ENCODE measurements at regions not wholly inside any gene's neighbourhood (a gene's known extent, or its start where the extent isn't known, plus 50 kb on each side); places are given as distances from the start of the nearest gene placed in this dataset.
"Not testable (repeated sequence)": the region's sequence is repeated elsewhere in the genome, so short reads cannot be mapped to it uniquely, and the experiment has no call there.

GRCh38 chr7:37617406-37617805 lies 66.2 kb upstream of the GPR141 start:
- not testable (repeated sequence) for H3K79me2 ChIP-seq (ENCODE audit: control insufficient read depth, insufficient read depth, low read length, poor library complexity); H2AK5ac ChIP-seq (ENCODE audit: low read length); H3K9me3 ChIP-seq (ENCODE audit: insufficient read depth, low read depth, low read length); H3K36me3 ChIP-seq (ENCODE audit: control insufficient read depth in 1 of 2, insufficient read depth in 2 of 2, low read length in 2 of 2); H2BK12ac ChIP-seq (ENCODE audit: low read length); H4K91ac ChIP-seq (ENCODE audit: low read depth, low read length); H3K79me1 ChIP-seq (ENCODE audit: low read length); H3K18ac ChIP-seq (ENCODE audit: low read length); H3K23ac ChIP-seq (ENCODE audit: low read length); H3K27me3 ChIP-seq (ENCODE audit: insufficient read depth, low read length); H3K4ac ChIP-seq (ENCODE audit: low read depth, low read length); H3K9ac ChIP-seq (ENCODE audit: low read length); H4K8ac ChIP-seq (ENCODE audit: low read depth, low read length); H3K4me3 ChIP-seq (ENCODE audit: low read depth, low read length); H2BK120ac ChIP-seq (ENCODE audit: insufficient read depth, low read length, poor library complexity); H3K4me1 ChIP-seq (ENCODE audit: control insufficient read depth in 1 of 2, insufficient read depth in 2 of 2, low read length in 2 of 2); H3K27ac ChIP-seq (ENCODE audit: low read depth, low read length); H2BK5ac ChIP-seq (ENCODE audit: low read depth, low read length, poor library complexity); H3K14ac ChIP-seq (ENCODE audit: low read length); H3K4me2 ChIP-seq (ENCODE audit: low read length); H4K12ac ChIP-seq (ENCODE audit: low read depth, low read length); H2AFZ ChIP-seq (ENCODE audit: insufficient read depth, low read length, poor library complexity); DNase-seq
- no CpG with 5 or more reads among the region's 16 CpGs for WGBS (ENCODE audit: extremely low coverage, insufficient coverage, insufficient read length)

- no peak overlapping the region for H2BK120ac ChIP-seq (ENCODE audit: insufficient read depth, low read length, poor library complexity)
- H4K8ac ChIP-seq (ENCODE audit: low read depth, low read length) = no peak overlapping the region
- no peak overlapping the region for H2BK12ac ChIP-seq (ENCODE audit: low read length)
- H3K27me3 ChIP-seq (ENCODE audit: insufficient read depth, low read length) = no peaks in the 10 kb centered on the region
- H3K4me3 ChIP-seq (ENCODE audit: low read depth, low read length) = no peak overlapping the region
- peaks cover 1% of the 10 kb centered on the region for H3K9me3 ChIP-seq (ENCODE audit: insufficient read depth, low read depth, low read length)
- H3K4me2 ChIP-seq (ENCODE audit: low read length) = no peak overlapping the region
- H3K14ac ChIP-seq (ENCODE audit: low read length) = no peak overlapping the region
- no peak overlapping the region for H3K27ac ChIP-seq (ENCODE audit: low read depth, low read length)
- H2BK5ac ChIP-seq (ENCODE audit: low read depth, low read length, poor library complexity) = no peak overlapping the region
- no peak overlapping the region for H3K4ac ChIP-seq (ENCODE audit: low read depth, low read length)
- H3K36me3 ChIP-seq (ENCODE audit: control insufficient read depth in 1 of 2, insufficient read depth in 2 of 2, low read length in 2 of 2) = no peaks in the 10 kb centered on the region
- no peaks in the 10 kb centered on the region for H3K79me1 ChIP-seq (ENCODE audit: low read length)
- WGBS (ENCODE audit: extremely low coverage, insufficient coverage, insufficient read length) = no CpG with 5 or more reads among the region's 1 CpG
- no peak overlapping the region for H4K12ac ChIP-seq (ENCODE audit: low read depth, low read length)
- no peak overlapping the region for H3K23ac ChIP-seq (ENCODE audit: low read length)
- no peak for DNase-seq
- no peak overlapping the region for H3K9ac ChIP-seq (ENCODE audit: low read length)
- H3K4me1 ChIP-seq (ENCODE audit: control insufficient read depth in 1 of 2, insufficient read depth in 2 of 2, low read length in 2 of 2) = no peaks in the 10 kb centered on the region
- H2AFZ ChIP-seq (ENCODE audit: insufficient read depth, low read length, poor library complexity) = no peak overlapping the region
- no peak overlapping the region for H3K18ac ChIP-seq (ENCODE audit: low read length)
- no peak overlapping the region for H2AK5ac ChIP-seq (ENCODE audit: low read length)
- H3K79me2 ChIP-seq (ENCODE audit: control insufficient read depth, insufficient read depth, low read length, poor library complexity) = no peaks in the 10 kb centered on the region
- H4K91ac ChIP-seq (ENCODE audit: low read depth, low read length) = no peak overlapping the region
Measured at GRCh38 chr7:37633048-37633447, 50.5 kb upstream of the GPR141 start.

All from trophoblast cell (in vitro differentiated cells and primary cell).